Activated T-helper 17 cell treated with anti-CD3 and anti-CD28 coated beads, Interleukin-2, amount 50 U/mL, for 72 hours (primary cell): ENCODE measurements at regions not wholly inside any gene's neighbourhood (a gene's known extent, or its start where the extent isn't known, plus 50 kb on each side); places are given as distances from the start of the nearest gene placed in this dataset.

ENCODE experiments used
- ATAC-seq: fragments of 150-1000 bp; cut with Tn5 transposase; replicated peaks from 2 replicates; pipeline ENCODE4 v1.10.0; 2021; ENCODE audit warnings: mild to moderate bottlenecking, moderate library complexity
- H3K27ac Mint-ChIP-seq: one replicate; pipeline ENCODE4 v1.8.0; 2022; ENCODE audit warnings: mixed read lengths
- H3K27me3 Mint-ChIP-seq: one replicate; pipeline ENCODE4 v1.8.0; 2022; ENCODE audit warnings: mixed read lengths
- H3K36me3 Mint-ChIP-seq: one replicate; pipeline ENCODE4 v1.8.0; 2022; ENCODE audit warnings: low read depth, mild to moderate bottlenecking, mixed read lengths
- H3K4me1 Mint-ChIP-seq: one replicate; pipeline ENCODE4 v1.8.0; 2022; ENCODE audit warnings: mixed read lengths
- H3K4me3 Mint-ChIP-seq: one replicate; pipeline ENCODE4 v1.8.0; 2022; ENCODE audit warnings: mild to moderate bottlenecking, mixed read lengths
- H3K9me3 Mint-ChIP-seq: one replicate; pipeline ENCODE4 v1.8.0; 2022; ENCODE audit warnings: mixed read lengths

DNA sequence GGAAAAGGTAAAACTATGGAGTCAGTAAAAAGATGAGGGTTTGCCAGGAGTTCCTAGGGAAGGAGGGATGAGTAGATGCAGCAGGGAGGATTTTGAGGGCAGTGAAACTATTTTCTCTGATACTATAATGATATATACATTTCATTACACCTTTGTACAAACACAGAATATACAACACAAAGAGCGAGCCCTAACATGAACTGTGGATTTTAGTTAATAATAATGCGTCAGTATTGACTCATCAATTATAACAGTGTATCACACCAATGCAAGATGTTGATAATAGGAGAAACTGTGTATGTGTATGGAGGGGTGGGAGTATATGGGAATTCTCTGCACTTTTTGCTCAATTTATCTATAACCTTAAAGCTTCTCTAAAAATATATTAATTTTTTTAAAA lies 404.3 kb upstream of the NOVA1 start:
- H3K36me3 Mint-ChIP-seq, result no peaks in the 10 kb centered on the region
- no peak for ATAC-seq
- H3K9me3 Mint-ChIP-seq, result peaks cover 7% of the 10 kb centered on the region
- H3K27ac Mint-ChIP-seq, result no peak overlapping the region
- H3K4me3 Mint-ChIP-seq, result no peak overlapping the region
- no peaks in the 10 kb centered on the region for H3K27me3 Mint-ChIP-seq
- no peaks in the 10 kb centered on the region for H3K4me1 Mint-ChIP-seq

DNA sequence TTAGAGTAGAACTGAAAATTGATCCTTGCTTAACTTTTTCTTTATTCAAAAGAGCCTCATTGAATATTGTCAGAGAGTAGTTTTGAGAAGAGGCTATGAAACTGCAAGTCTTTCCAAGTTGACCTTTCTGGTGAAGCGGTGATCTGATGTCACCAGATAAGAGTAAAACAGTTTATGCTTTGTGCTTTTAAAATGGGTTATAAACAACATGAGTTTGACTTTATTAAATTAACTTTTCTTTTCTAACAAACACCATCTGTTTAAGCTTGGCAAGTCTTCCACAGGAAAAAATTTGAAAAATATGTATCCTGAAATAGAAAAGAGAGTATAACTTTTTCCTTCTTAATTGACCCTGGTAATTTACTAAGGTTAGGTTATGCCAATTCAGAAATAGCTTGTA lies 408.7 kb upstream of the NOVA1 start:
- peaks cover 12% of the 10 kb centered on the region for H3K9me3 Mint-ChIP-seq
- no peak for ATAC-seq
- H3K27me3 Mint-ChIP-seq, result no peaks in the 10 kb centered on the region
- no peak overlapping the region for H3K27ac Mint-ChIP-seq
- no peak overlapping the region for H3K4me3 Mint-ChIP-seq
- H3K36me3 Mint-ChIP-seq, result no peaks in the 10 kb centered on the region
- H3K4me1 Mint-ChIP-seq, result no peaks in the 10 kb centered on the region

- Mint-ChIP-seq H3K9me3 (peaks cover 21% of the 10 kb centered on the region), H3K27ac (no peak overlapping the region), H3K36me3 (no peaks in the 10 kb centered on the region), H3K4me1 (no peaks in the 10 kb centered on the region), H3K4me3 (no peak overlapping the region), H3K27me3 (no peaks in the 10 kb centered on the region)
- ATAC-seq, result no peak
These were observed 410.4 kb upstream of the NOVA1 start for GRCh38 chr14:27008187-27008586.

- no peak for ATAC-seq
- no peaks in the 10 kb centered on the region for H3K4me1 Mint-ChIP-seq
- no peaks in the 10 kb centered on the region for H3K36me3 Mint-ChIP-seq
- H3K4me3 Mint-ChIP-seq, result no peak overlapping the region
- H3K27me3 Mint-ChIP-seq, result no peaks in the 10 kb centered on the region
- H3K27ac Mint-ChIP-seq, result no peak overlapping the region
- H3K9me3 Mint-ChIP-seq, result peaks cover 22% of the 10 kb centered on the region
These were observed 414.8 kb upstream of the NOVA1 start for GRCh38 chr14:27012641-27013040.

GRCh38 chr14:27013678-27014077 lies 415.8 kb upstream of the NOVA1 start:
- Mint-ChIP-seq H3K9me3 (peaks cover 20% of the 10 kb centered on the region), H3K27me3 (no peaks in the 10 kb centered on the region), H3K36me3 (no peaks in the 10 kb centered on the region), H3K4me3 (no peak overlapping the region), H3K27ac (no peak overlapping the region), H3K4me1 (no peaks in the 10 kb centered on the region)
- no peak for ATAC-seq

GRCh38 chr14:27015065-27015464 lies 417.2 kb upstream of the NOVA1 start:
- Mint-ChIP-seq H3K27ac (no peak overlapping the region), H3K27me3 (no peaks in the 10 kb centered on the region), H3K9me3 (peaks cover 14% of the 10 kb centered on the region), H3K36me3 (no peaks in the 10 kb centered on the region), H3K4me1 (no peaks in the 10 kb centered on the region), H3K4me3 (no peak overlapping the region)
- ATAC-seq, result no peak

GRCh38 chr14:27025648-27026047 lies 427.8 kb upstream of the NOVA1 start:
- H3K9me3 Mint-ChIP-seq, result peaks cover 9% of the 10 kb centered on the region
- ATAC-seq, result no peak
- H3K4me3 Mint-ChIP-seq, result no peak overlapping the region
- no peaks in the 10 kb centered on the region for H3K36me3 Mint-ChIP-seq
- H3K27ac Mint-ChIP-seq, result no peak overlapping the region
- no peaks in the 10 kb centered on the region for H3K27me3 Mint-ChIP-seq
- no peaks in the 10 kb centered on the region for H3K4me1 Mint-ChIP-seq

GRCh38 chr14:27026097-27026496 lies 428.3 kb upstream of the NOVA1 start:
- Mint-ChIP-seq H3K9me3 (peaks cover 9% of the 10 kb centered on the region), H3K36me3 (no peaks in the 10 kb centered on the region), H3K4me3 (no peak overlapping the region), H3K27ac (no peak overlapping the region), H3K4me1 (no peaks in the 10 kb centered on the region), H3K27me3 (no peaks in the 10 kb centered on the region)
- ATAC-seq, result no peak

DNA sequence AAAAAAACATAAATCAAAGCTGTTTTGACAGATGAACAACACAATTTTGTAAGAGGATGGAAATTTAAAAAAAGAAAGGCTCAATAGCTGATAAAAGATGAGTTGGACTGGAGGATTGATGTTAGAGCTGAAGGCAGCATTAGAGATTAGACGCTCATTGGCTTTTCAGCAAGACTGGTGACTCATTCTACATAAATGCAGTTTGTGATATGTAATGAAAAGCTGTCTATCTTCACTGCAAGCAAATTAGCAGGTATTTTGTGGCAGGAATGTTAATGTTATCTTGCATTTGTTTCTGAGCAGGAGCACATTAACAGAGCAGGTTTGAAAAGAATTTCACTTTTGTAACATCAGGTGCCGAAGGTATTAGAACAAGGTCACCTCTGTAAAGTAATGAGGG lies 442.7 kb upstream of the NOVA1 start:
- Mint-ChIP-seq H3K27ac (no peak overlapping the region), H3K9me3 (peaks cover 19% of the 10 kb centered on the region), H3K36me3 (no peaks in the 10 kb centered on the region), H3K27me3 (no peaks in the 10 kb centered on the region), H3K4me1 (no peaks in the 10 kb centered on the region), H3K4me3 (no peak overlapping the region)
- ATAC-seq, result no peak

DNA sequence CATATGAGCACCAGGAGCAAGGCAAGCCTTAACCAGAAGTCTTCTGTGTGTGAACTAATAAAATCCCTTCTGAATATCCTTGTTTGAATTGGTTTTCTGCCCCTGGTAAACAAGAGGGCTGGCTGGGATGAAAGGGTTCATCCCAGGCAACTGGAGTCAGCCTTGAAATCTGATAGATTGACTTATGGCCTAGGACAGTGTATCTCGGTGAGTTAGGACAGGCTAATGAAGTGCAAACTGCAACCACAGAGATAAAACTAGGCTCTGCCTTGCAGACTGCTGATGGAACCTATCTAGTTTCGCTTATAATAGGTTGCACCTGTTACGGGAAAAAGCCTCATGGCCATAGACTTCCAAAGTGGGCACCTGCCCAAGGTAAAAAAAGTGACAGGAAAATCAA lies 451.9 kb upstream of the NOVA1 start:
- Mint-ChIP-seq H3K4me3 (no peak overlapping the region), H3K36me3 (no peaks in the 10 kb centered on the region), H3K27ac (no peak overlapping the region), H3K27me3 (no peaks in the 10 kb centered on the region), H3K9me3 (peaks cover 14% of the 10 kb centered on the region), H3K4me1 (no peaks in the 10 kb centered on the region)
- no peak for ATAC-seq

- H3K36me3 Mint-ChIP-seq, result no peaks in the 10 kb centered on the region
- ATAC-seq, result no peak
- H3K27me3 Mint-ChIP-seq, result no peaks in the 10 kb centered on the region
- H3K4me3 Mint-ChIP-seq, result no peak overlapping the region
- H3K9me3 Mint-ChIP-seq, result peaks cover 14% of the 10 kb centered on the region
- H3K4me1 Mint-ChIP-seq, result no peaks in the 10 kb centered on the region
- no peak overlapping the region for H3K27ac Mint-ChIP-seq
These were observed 452.4 kb upstream of the NOVA1 start for GRCh38 chr14:27050208-27050607.

GRCh38 chr14:27056586-27056985 lies 458.8 kb upstream of the NOVA1 start:
- Mint-ChIP-seq H3K4me3 (no peak overlapping the region), H3K27ac (no peak overlapping the region), H3K36me3 (no peaks in the 10 kb centered on the region), H3K9me3 (peaks cover 14% of the 10 kb centered on the region), H3K4me1 (no peaks in the 10 kb centered on the region), H3K27me3 (no peaks in the 10 kb centered on the region)
- ATAC-seq, result no peak

DNA sequence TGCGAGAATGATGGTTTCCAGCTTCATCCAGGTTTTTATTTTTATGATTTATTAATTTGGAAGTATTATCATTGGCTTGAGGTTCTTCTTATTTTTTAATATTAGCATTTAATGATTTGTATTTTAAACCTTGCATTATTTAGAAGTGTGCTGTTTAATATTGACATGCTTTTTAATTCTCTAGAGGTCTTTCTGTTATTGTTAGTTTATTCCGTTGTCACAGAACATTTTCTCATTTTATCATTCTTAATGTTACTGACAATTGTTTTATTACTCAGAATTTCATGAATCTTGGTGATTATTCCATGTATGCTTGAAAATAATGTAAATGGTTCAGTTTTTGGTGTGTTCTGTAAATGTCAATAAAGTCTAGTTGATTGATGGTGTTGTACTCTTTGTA lies 463.5 kb upstream of the NOVA1 start:
- Mint-ChIP-seq H3K4me1 (no peaks in the 10 kb centered on the region), H3K27me3 (no peaks in the 10 kb centered on the region), H3K27ac (no peak overlapping the region), H3K9me3 (peaks cover 11% of the 10 kb centered on the region), H3K4me3 (no peak overlapping the region), H3K36me3 (no peaks in the 10 kb centered on the region)
- no peak for ATAC-seq

GRCh38 chr14:27063959-27064358 lies 466.1 kb upstream of the NOVA1 start:
- H3K9me3 Mint-ChIP-seq, result peaks cover 15% of the 10 kb centered on the region
- H3K4me3 Mint-ChIP-seq, result no peak overlapping the region
- no peaks in the 10 kb centered on the region for H3K36me3 Mint-ChIP-seq
- H3K4me1 Mint-ChIP-seq, result no peaks in the 10 kb centered on the region
- H3K27me3 Mint-ChIP-seq, result no peaks in the 10 kb centered on the region
- no peak for ATAC-seq
- no peak overlapping the region for H3K27ac Mint-ChIP-seq

DNA sequence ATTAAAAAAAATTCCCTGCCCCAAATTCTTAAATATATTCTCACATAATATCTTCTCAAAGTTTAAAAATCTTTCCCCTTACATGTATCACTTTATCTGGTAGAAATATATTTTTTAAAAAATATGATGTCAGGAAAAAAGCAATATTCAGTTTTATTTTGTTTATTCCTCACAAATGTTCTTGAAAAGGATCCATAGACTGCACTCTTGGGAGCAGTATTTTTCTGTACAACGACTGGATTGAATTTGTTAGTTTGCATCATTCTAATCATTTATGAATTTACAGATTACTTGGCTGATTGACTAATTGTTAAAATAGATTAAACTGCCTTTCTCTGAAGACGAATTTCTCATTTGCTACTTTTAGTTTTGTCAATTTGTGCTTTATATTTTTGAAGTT lies 468.1 kb upstream of the NOVA1 start:
- no peak for ATAC-seq
- Mint-ChIP-seq H3K27me3 (no peaks in the 10 kb centered on the region), H3K27ac (no peak overlapping the region), H3K4me3 (no peak overlapping the region), H3K36me3 (no peaks in the 10 kb centered on the region), H3K9me3 (peaks cover 21% of the 10 kb centered on the region), H3K4me1 (no peaks in the 10 kb centered on the region)

GRCh38 chr14:27067961-27068360 lies 470.1 kb upstream of the NOVA1 start:
- Mint-ChIP-seq H3K27me3 (no peaks in the 10 kb centered on the region), H3K4me1 (no peaks in the 10 kb centered on the region), H3K9me3 (peaks cover 21% of the 10 kb centered on the region), H3K36me3 (no peaks in the 10 kb centered on the region), H3K27ac (no peak overlapping the region), H3K4me3 (no peak overlapping the region)
- ATAC-seq, result no peak
